HG03280 (cell line): ENCODE measurements at regions not wholly inside any gene's neighbourhood (a gene's known extent, or its start where the extent isn't known, plus 50 kb on each side); places are given as distances from the start of the nearest gene placed in this dataset.

ENCODE experiments used
- ATAC-seq: cut with Tn5 transposase; IDR thresholded peaks from one replicate; pipeline ENCODE4 v1.9.1; 2021; ENCODE audit warnings: mild to moderate bottlenecking, moderate library complexity; ENCODE audit not compliant: unreplicated experiment

GRCh38 chr22:49431551-49431950, 396.1 kb downstream of the BRD1 start:
- ATAC-seq: no peak

GRCh38 chr22:49429066-49429465, 398.6 kb downstream of the BRD1 start:
- no peak for ATAC-seq

- ATAC-seq: no peak
Measured at GRCh38 chr22:49427941-49428340, 399.7 kb downstream of the BRD1 start.

GRCh38 chr22:49427341-49427740, 400.3 kb downstream of the BRD1 start:
- no peak for ATAC-seq

- ATAC-seq: no peak
Measured at GRCh38 chr22:49426618-49427266, 400.9 kb downstream of the BRD1 start.

GRCh38 chr22:49426098-49426497, 401.6 kb downstream of the BRD1 start:
- ATAC-seq: no peak

GRCh38 chr22:49425356-49425755, 402.3 kb downstream of the BRD1 start:
- ATAC-seq: no peak

GRCh38 chr22:49424893-49425270, 402.8 kb downstream of the BRD1 start:
- ATAC-seq: no peak

GRCh38 chr22:49423125-49423650, 404.5 kb downstream of the BRD1 start:
- ATAC-seq: no peak

- ATAC-seq: no peak
Measured at GRCh38 chr22:49422701-49423100, 405.0 kb downstream of the BRD1 start.

- no peak for ATAC-seq
Measured at GRCh38 chr22:49420651-49421050, 407.0 kb downstream of the BRD1 start.

GRCh38 chr22:49419661-49420060, 408.0 kb downstream of the BRD1 start:
- ATAC-seq: no peak

- no peak for ATAC-seq
Measured at GRCh38 chr22:49418943-49419342, 408.7 kb downstream of the BRD1 start.

- no peak for ATAC-seq
Measured at GRCh38 chr22:49418341-49418894, 409.3 kb downstream of the BRD1 start.

GRCh38 chr22:49417833-49418232, 409.8 kb downstream of the BRD1 start:
- ATAC-seq: no peak

GRCh38 chr22:49417326-49417725, 410.3 kb downstream of the BRD1 start:
- no peak for ATAC-seq

GRCh38 chr22:49415151-49415951, 412.3 kb downstream of the BRD1 start:
- ATAC-seq: no peak

- no peak for ATAC-seq
Measured at GRCh38 chr22:49413551-49413950, 414.1 kb downstream of the BRD1 start.

GRCh38 chr22:49413146-49413545, 414.5 kb downstream of the BRD1 start:
- ATAC-seq: no peak

- ATAC-seq: no peak
Measured at GRCh38 chr22:49412236-49412635, 415.4 kb downstream of the BRD1 start.

- ATAC-seq: no peak
Measured at GRCh38 chr22:49411236-49411635, 416.4 kb downstream of the BRD1 start.
